ENCODE measurements at regions not wholly inside any gene's neighbourhood (a gene's known extent, or its start where the extent isn't known, plus 50 kb on each side); places are given as distances from the start of the nearest gene placed in this dataset.

DNA sequence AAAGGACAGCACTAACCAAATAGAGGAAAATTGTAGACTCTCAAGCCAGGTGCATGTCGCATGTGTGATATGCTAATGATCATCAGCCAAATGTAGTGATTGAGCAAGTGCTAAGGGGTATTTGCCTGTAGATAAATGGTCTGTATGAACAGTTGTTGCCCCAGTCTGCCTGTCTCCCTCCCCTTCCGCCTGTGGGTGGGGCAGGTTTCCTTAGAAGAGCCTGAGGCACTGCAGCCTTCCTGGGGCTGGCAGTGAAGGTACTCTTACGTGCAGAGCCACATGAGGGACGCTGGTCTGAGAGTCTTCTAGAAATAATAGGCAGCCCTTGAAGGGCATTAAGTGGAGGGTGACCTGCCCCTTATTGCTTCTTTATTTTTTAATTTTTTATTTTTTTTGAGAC, 152.1 kb downstream of the SNX10 start:
- Histone ChIP-seq H3K27ac (ENCODE audit: insufficient read depth, low read length) (no peak overlapping the region), H3K79me2 (ENCODE audit: control insufficient read depth, insufficient read depth, low read length) (no peaks in the 10 kb centered on the region), H3K9me3 (ENCODE audit: control insufficient read depth, insufficient read depth, low read depth, low read length) (no peaks in the 10 kb centered on the region), H3K4me3 (replicated peaks in 1 of 4; ENCODE audit: control extremely low read depth in 1 of 4, insufficient read depth in 1 of 4, low read depth in 3 of 4, low read length in 4 of 4) (no peak overlapping the region), H3K27me3 (ENCODE audit: control insufficient read depth, insufficient read depth, low read length) (no peaks in the 10 kb centered on the region), H4K20me1 (ENCODE audit: control insufficient read depth, extremely low read depth, insufficient read depth, low read length) (no peaks in the 10 kb centered on the region), H3K4me2 (ENCODE audit: extremely low read depth, insufficient read depth, low read length) (no peak overlapping the region), H3K9ac (ENCODE audit: insufficient read depth, low read length) (no peak overlapping the region), H3K36me3 (ENCODE audit: control insufficient read depth, insufficient read depth, low read length) (no peaks in the 10 kb centered on the region), H2AFZ (ENCODE audit: low read length) (no peak overlapping the region), H3K4me1 (ENCODE audit: control insufficient read depth, extremely low read depth, insufficient read depth, low read length) (no peaks in the 10 kb centered on the region)
- no peak for DNase-seq (ENCODE audit: low read depth in 2 of 2)
- TF ChIP-seq, protein P1, sequence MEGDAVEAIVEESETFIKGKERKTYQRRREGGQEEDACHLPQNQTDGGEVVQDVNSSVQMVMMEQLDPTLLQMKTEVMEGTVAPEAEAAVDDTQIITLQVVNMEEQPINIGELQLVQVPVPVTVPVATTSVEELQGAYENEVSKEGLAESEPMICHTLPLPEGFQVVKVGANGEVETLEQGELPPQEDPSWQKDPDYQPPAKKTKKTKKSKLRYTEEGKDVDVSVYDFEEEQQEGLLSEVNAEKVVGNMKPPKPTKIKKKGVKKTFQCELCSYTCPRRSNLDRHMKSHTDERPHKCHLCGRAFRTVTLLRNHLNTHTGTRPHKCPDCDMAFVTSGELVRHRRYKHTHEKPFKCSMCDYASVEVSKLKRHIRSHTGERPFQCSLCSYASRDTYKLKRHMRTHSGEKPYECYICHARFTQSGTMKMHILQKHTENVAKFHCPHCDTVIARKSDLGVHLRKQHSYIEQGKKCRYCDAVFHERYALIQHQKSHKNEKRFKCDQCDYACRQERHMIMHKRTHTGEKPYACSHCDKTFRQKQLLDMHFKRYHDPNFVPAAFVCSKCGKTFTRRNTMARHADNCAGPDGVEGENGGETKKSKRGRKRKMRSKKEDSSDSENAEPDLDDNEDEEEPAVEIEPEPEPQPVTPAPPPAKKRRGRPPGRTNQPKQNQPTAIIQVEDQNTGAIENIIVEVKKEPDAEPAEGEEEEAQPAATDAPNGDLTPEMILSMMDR (conservative IDR thresholded peaks at IDR 0.05 in 1 of 2, IDR thresholded peaks at IDR 0.05 in 1 of 2; ENCODE audit: low read depth in 1 of 2, low read length in 2 of 2): no peak
- no peak for TF ChIP-seq EZH2 (IDR thresholded peaks at IDR 0.05; ENCODE audit: low read length, missing control alignments)

- H4K20me1 ChIP-seq (ENCODE audit: control insufficient read depth, extremely low read depth, insufficient read depth, low read length): no peaks in the 10 kb centered on the region
- no peak overlapping the region for H3K9ac ChIP-seq (ENCODE audit: insufficient read depth, low read length)
- no peaks in the 10 kb centered on the region for H3K4me1 ChIP-seq (ENCODE audit: control insufficient read depth, extremely low read depth, insufficient read depth, low read length)
- no peak overlapping the region for H3K4me2 ChIP-seq (ENCODE audit: extremely low read depth, insufficient read depth, low read length)
- TF ChIP-seq, protein P1 (conservative IDR thresholded peaks at IDR 0.05 in 1 of 2, IDR thresholded peaks at IDR 0.05 in 1 of 2; ENCODE audit: low read depth in 1 of 2, low read length in 2 of 2): no peak
- no peak for TF ChIP-seq EZH2 (IDR thresholded peaks at IDR 0.05; ENCODE audit: low read length, missing control alignments)
- H3K79me2 ChIP-seq (ENCODE audit: control insufficient read depth, insufficient read depth, low read length): no peaks in the 10 kb centered on the region
- no peak overlapping the region for H2AFZ ChIP-seq (ENCODE audit: low read length)
- H3K27me3 ChIP-seq (ENCODE audit: control insufficient read depth, insufficient read depth, low read length): no peaks in the 10 kb centered on the region
- no peak for DNase-seq (ENCODE audit: low read depth in 2 of 2)
- no peaks in the 10 kb centered on the region for H3K36me3 ChIP-seq (ENCODE audit: control insufficient read depth, insufficient read depth, low read length)
- H3K4me3 ChIP-seq (replicated peaks in 1 of 4; ENCODE audit: control extremely low read depth in 1 of 4, insufficient read depth in 1 of 4, low read depth in 3 of 4, low read length in 4 of 4): no peak overlapping the region
- H3K27ac ChIP-seq (ENCODE audit: insufficient read depth, low read length): no peak overlapping the region
- no peaks in the 10 kb centered on the region for H3K9me3 ChIP-seq (ENCODE audit: control insufficient read depth, insufficient read depth, low read depth, low read length)
These were observed 152.9 kb downstream of the SNX10 start for GRCh38 chr7:26444555-26444954.

GRCh38 chr7:26447116-26447515, 155.5 kb downstream of the SNX10 start:
- Histone ChIP-seq H3K9me3 (ENCODE audit: control insufficient read depth, insufficient read depth, low read depth, low read length) (no peaks in the 10 kb centered on the region), H3K4me3 (replicated peaks in 1 of 4; ENCODE audit: control extremely low read depth in 1 of 4, insufficient read depth in 1 of 4, low read depth in 3 of 4, low read length in 4 of 4) (no peak overlapping the region), H2AFZ (ENCODE audit: low read length) (no peak overlapping the region), H3K36me3 (ENCODE audit: control insufficient read depth, insufficient read depth, low read length) (no peaks in the 10 kb centered on the region), H3K79me2 (ENCODE audit: control insufficient read depth, insufficient read depth, low read length) (no peaks in the 10 kb centered on the region), H4K20me1 (ENCODE audit: control insufficient read depth, extremely low read depth, insufficient read depth, low read length) (no peaks in the 10 kb centered on the region), H3K27me3 (ENCODE audit: control insufficient read depth, insufficient read depth, low read length) (no peaks in the 10 kb centered on the region), H3K27ac (ENCODE audit: insufficient read depth, low read length) (no peak overlapping the region), H3K9ac (ENCODE audit: insufficient read depth, low read length) (no peak overlapping the region), H3K4me2 (ENCODE audit: extremely low read depth, insufficient read depth, low read length) (no peak overlapping the region), H3K4me1 (ENCODE audit: control insufficient read depth, extremely low read depth, insufficient read depth, low read length) (no peaks in the 10 kb centered on the region)
- TF ChIP-seq, protein P1 (conservative IDR thresholded peaks at IDR 0.05 in 1 of 2, IDR thresholded peaks at IDR 0.05 in 1 of 2; ENCODE audit: low read depth in 1 of 2, low read length in 2 of 2): no peak
- no peak for DNase-seq (ENCODE audit: low read depth in 2 of 2)
